Thyroid gland (tissue), 4 donors: ENCODE measurements at regions not wholly inside any gene's neighbourhood (a gene's known extent, or its start where the extent isn't known, plus 50 kb on each side); places are given as distances from the start of the nearest gene placed in this dataset.

ENCODE experiments used
- CTCF ChIP-seq, 6 experiments: fragments of 200-600 bp in 3 of 6; fragments of 450-650 bp in 3 of 6; sonication (generic) in 3 of 6; IDR thresholded peaks; one replicate each; pipeline ENCODE4 v1.5.1; 2016 to 2019; ENCODE audit warnings: antibody characterized with exemption in 6 of 6, mild to moderate bottlenecking in 2 of 6, inconsistent platforms in 1 of 6, moderate library complexity in 1 of 6
- POLR2A ChIP-seq, 2 donors: fragments of 450-650 bp; IDR thresholded peaks; one replicate each; pipeline ENCODE4 v1.6.1; 2017; ENCODE audit warnings: antibody characterized with exemption in 2 of 2, mild to moderate bottlenecking in 2 of 2, moderate library complexity in 1 of 2

GRCh38 chr11:11081776-11082175 is 223.9 kb upstream of the ZBED5 start:
- TF ChIP-seq CTCF (IDR thresholded peaks at IDR 0.05): peak in 1 of 6 experiments; percentile 18
- peak in 1 of 2 donors; percentile 12 for TF ChIP-seq POLR2A (IDR thresholded peaks at IDR 0.05)
